ENCODE measurements at regions not wholly inside any gene's neighbourhood (a gene's known extent, or its start where the extent isn't known, plus 50 kb on each side); places are given as distances from the start of the nearest gene placed in this dataset.

- TF ChIP-seq, protein P1, sequence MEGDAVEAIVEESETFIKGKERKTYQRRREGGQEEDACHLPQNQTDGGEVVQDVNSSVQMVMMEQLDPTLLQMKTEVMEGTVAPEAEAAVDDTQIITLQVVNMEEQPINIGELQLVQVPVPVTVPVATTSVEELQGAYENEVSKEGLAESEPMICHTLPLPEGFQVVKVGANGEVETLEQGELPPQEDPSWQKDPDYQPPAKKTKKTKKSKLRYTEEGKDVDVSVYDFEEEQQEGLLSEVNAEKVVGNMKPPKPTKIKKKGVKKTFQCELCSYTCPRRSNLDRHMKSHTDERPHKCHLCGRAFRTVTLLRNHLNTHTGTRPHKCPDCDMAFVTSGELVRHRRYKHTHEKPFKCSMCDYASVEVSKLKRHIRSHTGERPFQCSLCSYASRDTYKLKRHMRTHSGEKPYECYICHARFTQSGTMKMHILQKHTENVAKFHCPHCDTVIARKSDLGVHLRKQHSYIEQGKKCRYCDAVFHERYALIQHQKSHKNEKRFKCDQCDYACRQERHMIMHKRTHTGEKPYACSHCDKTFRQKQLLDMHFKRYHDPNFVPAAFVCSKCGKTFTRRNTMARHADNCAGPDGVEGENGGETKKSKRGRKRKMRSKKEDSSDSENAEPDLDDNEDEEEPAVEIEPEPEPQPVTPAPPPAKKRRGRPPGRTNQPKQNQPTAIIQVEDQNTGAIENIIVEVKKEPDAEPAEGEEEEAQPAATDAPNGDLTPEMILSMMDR (IDR thresholded peaks at IDR 0.05) = no peak
- no peak for TF ChIP-seq POLR2AphosphoS5 (IDR thresholded peaks at IDR 0.05)
- no peak for TF ChIP-seq POLR2A (IDR thresholded peaks at IDR 0.05)
Observed at GRCh38 chr21:15285556-15285955, 220.8 kb upstream of the NRIP1 start.

Data from prostate gland (tissue), 2 donors.